Gastrocnemius medialis (tissue), 4 donors: ENCODE measurements at regions not wholly inside any gene's neighbourhood (a gene's known extent, or its start where the extent isn't known, plus 50 kb on each side); places are given as distances from the start of the nearest gene placed in this dataset.

ENCODE experiments used
- ATAC-seq, 2 donors: fragments of 150-250 bp; one replicate each; pipeline ENCODE4 v1.9.1; 2016
- DNase-seq, 2 donors: peaks; one replicate each; pipeline ENCODE4 v3.0.0-alpha.2; 2019
- H3K27ac ChIP-seq, 4 donors: fragments of 200-600 bp; sonication (generic); 1 replicate in 1 of 4; 2 replicates in 3 of 4; pipeline ENCODE4 v1.5.1; 2016 to 2018; ENCODE audit warnings: mild to moderate bottlenecking in 2 of 4, moderate library complexity in 1 of 4
- H3K27me3 ChIP-seq, 3 donors: fragments of 200-600 bp; sonication (generic) in 2 of 3; 1 replicate in 1 of 3; 2 replicates in 2 of 3; pipeline versions ENCODE4 v1.5.1 to v1.6.0; 2016 to 2019; ENCODE audit warnings: mild to moderate bottlenecking in 1 of 3, moderate library complexity in 1 of 3
- H3K36me3 ChIP-seq, 2 donors: fragments of 200-600 bp; sonication (generic) in 1 of 2; one replicate each; pipeline ENCODE4 v1.5.1; 2017 to 2018
- H3K4me1 ChIP-seq, 2 donors: fragments of 200-600 bp; sonication (generic) in 1 of 2; one replicate each; pipeline ENCODE4 v1.5.1; 2016 to 2017; ENCODE audit warnings: mild to moderate bottlenecking in 2 of 2
- H3K4me3 ChIP-seq, 4 donors: fragments of 200-600 bp; sonication (generic) in 3 of 4; 1 replicate in 1 of 4; 2 replicates in 3 of 4; pipeline ENCODE4 v1.5.1; 2016 to 2019; ENCODE audit warnings: mild to moderate bottlenecking in 2 of 4
- H3K9me3 ChIP-seq, 3 donors: fragments of 200-600 bp; sonication (generic) in 2 of 3; 1 replicate in 1 of 3; 2 replicates in 2 of 3; pipeline ENCODE4 v1.5.1; 2016 to 2019
- POLR2A ChIP-seq, 2 donors: fragments of 450-650 bp; IDR thresholded peaks; one replicate each; pipeline ENCODE4 v1.6.1; 2017; ENCODE audit warnings: antibody characterized with exemption in 2 of 2, mild to moderate bottlenecking in 2 of 2, moderate library complexity in 2 of 2
- in situ Hi-C, 4 donors: fragments of 200-750 bp; cut with MboI; loops; one replicate each; pipeline versions ENCODE4 v1.15.0 to v1.8.0; 2017; ENCODE audit warnings: low sequenced_read_pairs in 4 of 4
- intact Hi-C: fragments of 100-400 bp; cut with DNase I; formaldehyde crosslinking; loops from one replicate; pipeline ENCODE4 v1.15.1; 2023; ENCODE audit warnings: low total_unique reads
- TF ChIP-seq, protein P1 (sequence below), 5 experiments: fragments of 450-650 bp in 3 of 5; fragments of 200-600 bp in 2 of 5; sonication (generic) in 2 of 5; IDR thresholded peaks in 4 of 5; conservative IDR thresholded peaks in 1 of 5; 1 replicate in 4 of 5; 2 replicates in 1 of 5; pipeline ENCODE4 v1.5.1; 2016 to 2019; ENCODE audit warnings: antibody characterized with exemption in 5 of 5, mild to moderate bottlenecking in 3 of 5, moderate library complexity in 3 of 5

- Histone ChIP-seq H3K4me1 (no peaks in the 10 kb centered on the region), H3K27me3 (no peaks in the 10 kb centered on the region), H3K27ac (no peak overlapping the region), H3K9me3 (no peaks in the 10 kb centered on the region), H3K36me3 (no peaks in the 10 kb centered on the region), H3K4me3 (no peak overlapping the region)
- ATAC-seq (no peak), DNase-seq (no peak)
- intact Hi-C loops: no loop called here
- in situ Hi-C loops: no loop called here
- no peak for TF ChIP-seq POLR2A (IDR thresholded peaks at IDR 0.05)
These were observed 451.5 kb upstream of the MIR17HG start for GRCh38 chr13:90896002-90896401.

DNA sequence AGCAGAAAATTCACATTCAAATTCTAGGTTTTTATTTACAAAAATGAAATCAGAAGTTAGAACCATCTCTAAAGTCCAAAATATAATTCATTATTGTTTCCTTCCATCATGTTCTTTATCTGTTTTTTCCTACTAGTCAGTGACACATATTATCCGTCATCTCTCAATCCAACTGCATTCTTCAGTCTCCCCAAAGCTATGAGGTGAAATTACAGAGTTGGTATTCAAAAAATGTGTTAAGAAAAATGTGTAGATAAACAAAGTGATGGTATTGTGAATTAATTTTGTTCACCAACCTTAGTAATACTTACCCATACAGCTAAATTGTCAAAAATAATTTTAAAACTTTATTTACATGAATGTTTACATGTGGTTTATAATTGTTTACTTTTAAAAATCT lies 448.7 kb upstream of the MIR17HG start:
- no peak for DNase-seq
- no peaks in the 10 kb centered on the region for H3K36me3 ChIP-seq
- in situ Hi-C loops: no loop called here

DNA sequence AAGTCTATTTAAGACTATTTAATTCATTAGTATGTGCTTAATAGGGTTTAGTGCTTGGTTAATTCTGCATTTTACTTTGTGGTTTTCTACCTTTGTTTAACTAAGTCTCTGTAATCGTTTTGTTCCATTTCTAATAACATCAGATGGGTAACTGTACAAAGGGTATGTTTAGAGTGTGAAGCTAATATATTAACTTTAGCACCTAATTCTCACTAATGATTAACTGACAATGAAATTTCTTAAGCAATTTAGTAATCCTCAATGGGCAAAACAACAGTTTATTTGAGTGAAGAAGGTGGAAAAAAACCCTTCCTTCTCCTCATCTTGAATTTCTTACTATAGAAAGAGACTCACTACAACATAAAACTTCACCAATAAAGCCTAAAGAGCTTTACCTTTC lies 448.1 kb upstream of the MIR17HG start:
- H3K36me3 ChIP-seq: no peaks in the 10 kb centered on the region
- TF ChIP-seq, protein P1, sequence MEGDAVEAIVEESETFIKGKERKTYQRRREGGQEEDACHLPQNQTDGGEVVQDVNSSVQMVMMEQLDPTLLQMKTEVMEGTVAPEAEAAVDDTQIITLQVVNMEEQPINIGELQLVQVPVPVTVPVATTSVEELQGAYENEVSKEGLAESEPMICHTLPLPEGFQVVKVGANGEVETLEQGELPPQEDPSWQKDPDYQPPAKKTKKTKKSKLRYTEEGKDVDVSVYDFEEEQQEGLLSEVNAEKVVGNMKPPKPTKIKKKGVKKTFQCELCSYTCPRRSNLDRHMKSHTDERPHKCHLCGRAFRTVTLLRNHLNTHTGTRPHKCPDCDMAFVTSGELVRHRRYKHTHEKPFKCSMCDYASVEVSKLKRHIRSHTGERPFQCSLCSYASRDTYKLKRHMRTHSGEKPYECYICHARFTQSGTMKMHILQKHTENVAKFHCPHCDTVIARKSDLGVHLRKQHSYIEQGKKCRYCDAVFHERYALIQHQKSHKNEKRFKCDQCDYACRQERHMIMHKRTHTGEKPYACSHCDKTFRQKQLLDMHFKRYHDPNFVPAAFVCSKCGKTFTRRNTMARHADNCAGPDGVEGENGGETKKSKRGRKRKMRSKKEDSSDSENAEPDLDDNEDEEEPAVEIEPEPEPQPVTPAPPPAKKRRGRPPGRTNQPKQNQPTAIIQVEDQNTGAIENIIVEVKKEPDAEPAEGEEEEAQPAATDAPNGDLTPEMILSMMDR (IDR thresholded peaks at IDR 0.05 in 4 of 5, conservative IDR thresholded peaks at IDR 0.05 in 1 of 5): no peak
- TF ChIP-seq POLR2A (IDR thresholded peaks at IDR 0.05): no peak
- no peaks in the 10 kb centered on the region for H3K9me3 ChIP-seq
- DNase-seq: no peak
- H3K27me3 ChIP-seq: no peaks in the 10 kb centered on the region
- in situ Hi-C loops (no loop called here), intact Hi-C loops (no loop called here)
- H3K4me3 ChIP-seq: no peak overlapping the region
- no peaks in the 10 kb centered on the region for H3K4me1 ChIP-seq
- no peak for ATAC-seq
- H3K27ac ChIP-seq: no peak overlapping the region

More for the DNA sequence above, 448.7 kb upstream of the MIR17HG start:
- H3K9me3 ChIP-seq: no peaks in the 10 kb centered on the region
- H3K4me1 ChIP-seq: no peaks in the 10 kb centered on the region
- H3K27ac ChIP-seq: no peak overlapping the region
- intact Hi-C loops: no loop called here
- no peak overlapping the region for H3K4me3 ChIP-seq
- no peak for ATAC-seq
- H3K27me3 ChIP-seq: no peaks in the 10 kb centered on the region
- no peak for TF ChIP-seq POLR2A (IDR thresholded peaks at IDR 0.05)
- TF ChIP-seq, protein P1 (IDR thresholded peaks at IDR 0.05 in 4 of 5, conservative IDR thresholded peaks at IDR 0.05 in 1 of 5): no peak

DNA sequence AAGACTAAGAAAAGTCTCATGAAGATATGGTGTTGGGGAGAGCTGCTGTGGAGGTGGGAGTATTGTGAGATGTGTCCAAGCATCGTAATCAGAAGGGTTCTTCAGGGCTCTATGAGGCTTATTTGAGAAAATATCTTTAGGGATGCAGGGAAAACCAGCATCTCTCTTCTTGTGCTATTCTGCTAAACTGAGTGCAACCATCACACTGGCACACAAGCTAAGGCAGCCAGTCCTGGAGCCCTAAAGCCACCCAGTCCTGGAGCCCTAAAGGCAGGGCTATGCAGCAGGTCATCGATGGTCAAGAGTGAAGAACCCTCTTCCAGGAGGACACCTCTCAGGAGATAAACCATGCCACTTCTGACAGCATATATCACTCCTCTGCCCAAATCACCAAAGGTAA lies 445.2 kb upstream of the MIR17HG start:
- H3K27ac ChIP-seq: no peak overlapping the region
- no peak for TF ChIP-seq POLR2A (IDR thresholded peaks at IDR 0.05)
- TF ChIP-seq, protein P1 (IDR thresholded peaks at IDR 0.05 in 4 of 5, conservative IDR thresholded peaks at IDR 0.05 in 1 of 5): no peak
- no peaks in the 10 kb centered on the region for H3K9me3 ChIP-seq
- no peaks in the 10 kb centered on the region for H3K36me3 ChIP-seq
- H3K4me3 ChIP-seq: no peak overlapping the region
- H3K4me1 ChIP-seq: no peaks in the 10 kb centered on the region
- ATAC-seq (no peak), DNase-seq (no peak)
- no peaks in the 10 kb centered on the region for H3K27me3 ChIP-seq
- intact Hi-C loops (no loop called here), in situ Hi-C loops (no loop called here)

DNA sequence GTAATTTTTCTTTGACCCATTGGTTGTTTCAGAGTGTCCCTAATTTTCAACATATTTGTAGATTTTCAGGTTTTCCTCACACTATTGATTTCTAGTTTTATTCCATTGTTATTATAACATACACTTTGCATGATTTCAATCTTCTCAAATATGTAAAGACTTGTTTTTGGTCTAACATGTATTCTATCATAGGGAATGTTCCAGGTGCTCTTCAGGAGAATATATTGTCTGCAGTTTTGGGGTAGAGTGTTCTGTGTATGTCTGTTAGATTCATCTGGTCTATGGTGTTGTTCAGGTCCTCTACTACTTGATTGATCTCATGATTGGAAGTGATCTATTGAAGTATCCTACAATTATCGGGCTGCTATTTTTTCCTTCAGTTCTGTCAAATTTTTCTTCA lies 440.9 kb upstream of the MIR17HG start:
- no peaks in the 10 kb centered on the region for H3K27me3 ChIP-seq
- H3K9me3 ChIP-seq: no peaks in the 10 kb centered on the region
- H3K27ac ChIP-seq: no peak overlapping the region
- intact Hi-C loops (no loop called here), in situ Hi-C loops (no loop called here)
- TF ChIP-seq, protein P1 (IDR thresholded peaks at IDR 0.05 in 4 of 5, conservative IDR thresholded peaks at IDR 0.05 in 1 of 5): no peak
- no peak for TF ChIP-seq POLR2A (IDR thresholded peaks at IDR 0.05)
- no peaks in the 10 kb centered on the region for H3K4me1 ChIP-seq
- H3K36me3 ChIP-seq: no peaks in the 10 kb centered on the region
- no peak for ATAC-seq
- no peak for DNase-seq
- H3K4me3 ChIP-seq: no peak overlapping the region
